GM19324 (cell line): ENCODE measurements at regions not wholly inside any gene's neighbourhood (a gene's known extent, or its start where the extent isn't known, plus 50 kb on each side); places are given as distances from the start of the nearest gene placed in this dataset.

Source experiments
- ATAC-seq: cut with Tn5 transposase; IDR thresholded peaks from one replicate; pipeline ENCODE4 v1.9.1; 2021; ENCODE audit warnings: mild to moderate bottlenecking, moderate library complexity; ENCODE audit not compliant: unreplicated experiment, low FRiP score

DNA sequence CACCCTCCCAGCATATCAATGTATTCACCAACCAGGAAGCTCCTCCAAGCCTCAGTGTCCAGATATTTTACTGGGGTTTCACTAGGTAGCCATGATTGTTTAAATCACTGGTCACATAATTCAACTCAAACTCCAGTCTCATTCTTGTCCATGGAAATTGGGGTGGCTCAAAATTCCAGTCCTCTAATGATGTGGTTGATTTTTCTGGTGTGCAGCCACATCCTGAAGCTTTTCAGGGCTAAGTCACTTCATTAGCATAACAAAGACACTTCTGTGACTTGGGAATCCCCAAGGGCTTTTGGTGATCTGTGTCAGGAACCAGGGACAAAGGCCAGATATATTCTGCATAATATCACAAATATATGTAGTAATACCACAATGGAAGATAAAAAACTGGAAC lies 786.9 kb upstream of the IGFBP3 start:
- no peak for ATAC-seq

DNA sequence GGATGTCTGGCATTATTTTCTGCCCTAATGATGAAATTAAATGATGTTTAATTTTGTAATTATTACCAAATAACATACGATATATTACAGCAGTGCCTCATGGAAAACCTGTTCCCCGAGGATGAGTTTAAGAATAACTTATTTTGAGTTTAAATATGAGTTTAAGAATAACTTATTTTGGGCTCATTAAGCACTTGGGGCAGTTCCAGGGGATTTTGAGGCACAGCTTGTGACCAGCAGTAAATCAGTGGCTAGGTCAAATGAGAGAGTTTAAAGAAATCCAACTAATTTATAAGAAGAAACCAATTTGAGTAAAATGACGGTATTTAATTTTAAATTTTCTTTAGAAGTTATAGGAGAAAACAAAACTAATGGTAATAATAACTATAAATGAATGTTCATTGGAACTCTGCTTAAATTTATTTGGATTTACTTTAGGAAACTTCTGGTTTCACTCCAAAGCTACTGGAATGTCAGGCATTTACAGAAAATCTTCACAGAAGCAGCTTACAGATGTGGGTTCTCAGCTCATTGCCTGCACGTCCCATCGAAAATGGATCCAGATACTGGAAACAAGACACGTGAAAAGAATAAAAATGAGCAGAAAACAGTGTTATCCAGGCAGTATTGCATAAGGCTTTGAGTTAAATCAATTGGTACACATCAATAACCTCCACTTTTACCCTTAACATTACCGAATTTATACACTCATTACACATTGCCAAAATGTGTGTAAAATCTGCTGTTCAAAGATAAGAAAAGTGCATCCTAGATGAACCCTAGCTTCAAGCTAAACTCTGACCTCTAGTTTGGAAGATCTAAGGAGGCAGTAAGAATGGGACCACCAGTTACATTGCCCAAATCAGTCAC lies 784.5 kb upstream of the IGFBP3 start:
- no peak for ATAC-seq

DNA sequence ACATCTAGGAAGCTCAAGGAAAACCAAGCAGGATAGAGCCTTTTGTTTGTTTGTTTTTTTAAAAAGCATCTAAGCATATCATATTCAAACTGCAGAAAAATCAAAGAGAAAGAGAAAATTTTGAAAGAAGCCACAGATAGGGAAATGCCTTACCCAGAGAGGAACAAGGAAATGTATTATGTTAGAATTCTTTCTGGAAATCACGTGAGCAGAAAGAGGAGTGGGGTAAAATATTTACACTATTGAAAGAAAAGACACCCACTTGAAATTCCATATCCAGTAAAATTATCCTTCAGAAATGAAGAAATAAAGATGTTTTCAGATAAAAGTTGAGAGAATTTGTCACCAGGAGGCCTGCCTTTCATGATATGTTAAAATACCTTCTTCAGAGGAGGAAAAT lies 775.7 kb upstream of the IGFBP3 start:
- no peak for ATAC-seq

DNA sequence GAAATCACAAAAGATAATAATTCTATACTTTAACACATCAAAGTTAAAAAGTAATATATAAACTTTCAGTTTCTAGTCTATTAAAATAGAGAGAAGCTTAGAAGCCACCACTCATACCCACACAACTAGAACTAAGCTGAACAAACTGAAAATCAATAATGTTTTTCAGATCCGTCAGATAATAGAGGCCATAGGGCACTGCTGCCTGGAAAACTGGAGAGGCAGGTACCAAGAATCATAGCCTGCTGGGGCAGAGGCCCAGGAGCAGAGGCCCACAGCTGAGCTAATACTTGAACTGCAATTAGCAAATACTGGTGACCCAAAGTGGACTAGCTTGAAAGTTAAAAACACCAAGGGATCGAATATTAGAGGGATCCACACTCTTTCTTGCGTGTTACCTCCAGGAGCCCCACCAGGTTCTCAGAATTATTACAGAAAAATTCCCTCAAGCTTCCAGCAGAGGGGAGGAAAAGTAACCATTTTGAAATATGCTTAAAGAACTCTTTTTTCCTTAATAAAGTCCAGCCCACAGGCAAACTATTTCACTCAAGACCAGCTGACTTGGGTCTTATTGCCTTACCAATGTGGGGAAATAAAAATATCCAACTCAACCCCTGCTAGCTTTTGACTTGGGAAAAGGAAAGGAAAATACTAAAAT lies 774.1 kb upstream of the IGFBP3 start:
- ATAC-seq: no peak

DNA sequence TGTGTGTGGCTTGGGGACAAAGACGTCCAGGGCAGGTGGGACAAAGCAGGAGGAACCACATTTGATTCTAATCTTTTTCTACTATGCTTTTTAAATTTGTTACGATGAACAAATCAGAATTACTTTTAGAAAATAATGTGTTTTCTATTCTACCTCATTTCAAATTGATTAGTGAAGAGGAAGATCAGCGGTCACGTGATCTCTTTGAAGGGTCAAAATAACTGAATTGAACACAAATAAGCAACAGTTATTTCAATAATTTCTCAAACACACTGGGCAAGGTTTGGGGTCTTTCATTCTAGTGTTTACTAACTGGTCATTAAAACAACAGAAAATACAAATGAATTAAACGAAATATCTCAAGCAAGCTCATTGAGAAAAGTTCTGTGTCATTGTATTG lies 773.0 kb upstream of the IGFBP3 start:
- no peak for ATAC-seq

DNA sequence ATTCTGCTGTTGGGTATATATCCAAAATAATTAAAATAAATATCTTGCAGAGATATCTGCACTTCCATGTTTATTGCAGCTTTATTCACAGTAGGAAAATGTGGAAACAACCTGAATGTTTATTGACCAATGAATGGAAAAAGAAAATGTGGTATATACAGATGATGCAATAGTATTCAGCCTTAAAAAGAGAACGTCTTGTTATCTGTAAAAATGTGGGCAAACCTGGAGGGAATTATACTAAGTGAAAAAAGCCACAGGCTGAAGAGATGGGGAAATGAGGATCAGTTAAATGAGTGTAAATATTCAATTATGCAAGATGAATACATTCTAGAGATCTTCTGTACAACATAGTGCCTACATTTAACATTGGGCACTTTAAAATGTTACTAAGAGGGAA lies 766.1 kb upstream of the IGFBP3 start:
- no peak for ATAC-seq

DNA sequence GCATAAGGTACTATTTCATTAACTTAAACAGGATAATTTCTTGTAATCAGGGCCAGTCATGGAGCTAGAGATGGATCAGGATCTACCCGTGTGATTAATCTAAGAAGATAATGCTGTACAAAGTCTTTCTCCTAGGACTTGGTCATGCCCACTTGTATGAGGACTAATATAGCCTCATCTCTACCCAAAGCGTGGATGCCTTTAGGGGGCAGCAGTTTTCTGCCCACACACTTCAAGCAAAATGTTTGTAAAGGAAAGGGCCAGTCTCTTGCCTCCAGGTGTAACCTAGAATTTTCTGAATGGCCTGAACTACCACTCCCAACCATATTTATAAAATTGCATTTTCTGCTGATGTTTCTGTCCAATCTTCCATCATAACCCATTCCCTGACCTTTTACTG lies 764.0 kb upstream of the IGFBP3 start:
- ATAC-seq: no peak

DNA sequence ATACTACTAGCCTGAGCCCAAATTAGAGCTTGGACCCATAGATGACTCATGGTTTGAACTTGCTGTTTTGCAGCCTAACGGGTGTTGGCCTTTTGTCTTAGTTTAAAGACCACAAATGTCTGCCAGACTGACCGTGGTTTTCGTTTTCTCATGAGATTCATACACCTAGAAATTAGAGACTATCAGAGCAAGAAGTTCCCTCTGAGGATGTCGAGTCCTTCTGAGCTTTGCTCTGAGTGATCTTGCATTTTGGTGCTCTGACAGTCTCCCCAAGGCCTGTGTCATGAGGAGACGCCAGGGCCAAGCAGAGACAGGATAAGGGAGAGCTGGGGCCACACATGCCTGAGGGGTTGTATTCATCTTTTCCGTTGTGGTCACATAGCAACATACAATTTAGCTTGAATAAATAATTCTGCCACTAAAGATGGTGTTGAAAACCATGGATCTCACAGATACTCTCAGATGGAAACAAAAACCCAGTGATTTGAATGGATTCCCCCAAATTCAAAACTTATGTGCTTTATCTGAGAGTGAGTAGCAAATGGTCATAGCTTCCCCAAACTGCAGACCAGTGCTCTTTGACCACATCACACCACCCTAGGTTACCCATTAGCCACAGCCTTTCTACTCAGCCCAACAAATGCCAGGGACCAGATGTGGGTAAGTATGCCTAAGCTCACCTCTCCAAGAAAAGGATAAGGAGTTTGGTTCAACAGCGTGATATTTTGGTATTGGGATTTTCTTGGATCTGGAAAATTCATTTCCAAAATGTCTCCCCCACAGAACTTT lies 762.0 kb upstream of the IGFBP3 start:
- ATAC-seq: peak; percentile 57

DNA sequence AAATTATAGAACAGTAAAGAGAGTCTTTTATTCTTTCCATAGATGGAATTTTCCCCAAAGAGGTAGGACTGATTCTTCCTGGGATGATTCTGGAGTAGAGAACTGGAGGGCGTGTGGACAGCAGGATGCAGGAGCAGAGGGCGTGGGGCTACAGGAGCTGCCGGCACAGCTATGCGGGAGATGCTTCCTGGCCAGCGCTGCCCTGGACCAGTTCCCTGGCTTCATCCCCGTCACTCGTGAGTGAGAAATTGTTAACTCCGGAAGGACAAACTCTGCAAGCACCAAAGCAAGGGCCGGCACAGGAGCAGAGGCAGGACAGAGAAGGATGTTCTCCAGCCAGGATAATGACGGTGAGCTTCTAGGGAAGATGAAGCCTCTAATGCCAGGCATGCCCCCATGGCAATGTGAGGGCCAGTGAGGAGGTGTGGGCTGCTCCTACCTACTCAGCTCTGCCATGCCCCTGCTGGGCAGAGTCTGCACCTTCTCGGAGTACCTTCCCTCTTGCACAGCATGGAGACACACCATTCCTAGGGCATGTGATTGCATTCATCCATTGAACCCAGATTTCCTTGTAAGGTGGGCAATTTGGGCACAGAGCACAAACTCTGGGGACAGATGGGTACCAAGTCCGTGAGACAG lies 760.9 kb upstream of the IGFBP3 start:
- ATAC-seq: no peak

DNA sequence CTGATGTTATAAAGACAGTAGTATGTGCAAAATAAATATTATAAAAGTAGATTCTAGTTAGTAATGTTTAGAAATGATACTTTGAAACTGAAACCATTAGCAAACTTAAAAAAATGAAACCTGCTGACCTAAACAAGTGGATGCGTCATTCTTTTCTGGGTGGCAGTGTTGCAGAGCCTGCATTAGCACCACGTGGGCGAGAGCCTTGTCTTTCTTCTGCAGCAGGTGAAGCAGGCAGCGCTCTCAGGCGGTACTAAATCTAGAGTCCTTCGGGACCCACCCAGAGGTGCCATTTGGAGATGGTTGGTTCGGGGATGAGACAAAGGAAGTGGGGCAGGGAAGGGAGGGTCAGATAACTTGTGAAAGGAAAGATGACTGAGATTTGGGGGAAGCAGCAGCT lies 759.1 kb upstream of the IGFBP3 start:
- peak; percentile 57 for ATAC-seq

DNA sequence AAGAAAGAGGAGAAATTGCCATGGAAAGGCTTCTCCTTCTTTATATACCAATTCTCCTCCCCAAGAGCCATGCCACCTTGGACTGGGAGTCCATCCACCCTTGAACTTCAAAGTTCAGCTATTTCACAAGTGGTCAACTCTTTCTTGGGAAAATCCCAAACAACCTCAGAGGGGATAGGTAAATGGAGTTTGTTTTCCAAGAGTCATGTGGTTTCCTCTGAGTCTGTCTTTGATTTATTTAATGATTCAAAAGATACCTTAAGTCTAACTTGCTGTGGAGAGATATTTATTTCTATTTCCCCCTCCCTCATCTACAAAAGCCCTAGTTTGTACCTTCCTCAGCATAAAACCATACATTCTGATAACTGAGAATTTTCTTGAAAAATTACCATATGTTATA lies 758.6 kb upstream of the IGFBP3 start:
- no peak for ATAC-seq

DNA sequence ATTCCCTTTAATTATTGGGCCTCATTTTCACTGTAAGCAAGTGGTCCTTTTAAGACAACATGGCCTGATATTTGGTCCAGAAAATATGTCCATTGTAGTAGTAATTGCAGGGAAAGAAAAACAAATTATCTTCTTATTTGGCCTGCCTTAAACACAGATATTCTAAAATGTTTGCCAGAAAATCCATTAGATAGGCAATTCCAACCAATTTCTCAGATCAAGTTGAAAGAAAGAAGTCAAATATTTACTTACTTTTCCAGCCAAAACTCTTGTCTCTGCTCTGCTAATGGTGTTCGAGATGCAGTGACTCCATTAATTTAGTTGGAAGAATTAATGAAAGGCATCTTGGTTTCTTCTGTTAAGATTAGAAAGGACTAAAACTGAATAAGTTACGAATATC lies 757.3 kb upstream of the IGFBP3 start:
- ATAC-seq: no peak

DNA sequence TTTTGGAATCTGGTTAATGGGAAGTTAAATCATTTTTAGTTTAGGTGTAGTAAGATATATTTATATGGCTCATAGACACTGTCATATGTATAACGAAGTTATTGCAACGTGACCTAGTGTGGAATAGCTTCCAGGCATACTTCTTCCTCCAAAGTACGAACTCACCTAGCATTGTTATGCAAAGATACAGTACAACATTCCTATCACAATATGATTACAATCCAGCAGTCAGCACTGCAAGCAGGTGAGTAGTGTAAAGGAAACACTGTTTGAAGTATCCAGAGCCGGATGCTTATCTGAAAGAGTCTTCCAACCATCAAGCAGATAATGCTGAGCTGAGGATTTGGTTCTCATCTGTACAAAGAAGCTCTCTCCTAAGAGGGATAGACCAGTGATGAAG lies 754.4 kb upstream of the IGFBP3 start:
- ATAC-seq: no peak

DNA sequence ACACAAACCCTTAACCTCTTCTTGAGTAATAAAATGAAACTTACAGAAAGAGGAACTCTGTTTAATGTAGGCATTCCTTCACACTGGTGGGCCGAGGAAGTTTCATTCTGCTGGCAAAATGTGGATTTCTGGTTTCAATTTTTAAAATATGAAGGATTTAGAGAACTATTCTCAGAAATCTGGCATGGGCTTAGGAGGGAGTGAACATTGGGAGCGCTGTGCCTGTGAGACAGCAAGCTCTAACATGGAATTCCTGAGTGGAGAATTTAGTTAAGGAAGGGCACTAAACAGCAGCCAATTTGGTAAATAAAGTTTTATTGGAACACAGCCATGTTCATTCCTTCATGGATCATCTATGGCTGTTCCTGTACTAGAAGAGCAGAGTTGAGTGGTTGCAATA lies 751.8 kb upstream of the IGFBP3 start:
- no peak for ATAC-seq

DNA sequence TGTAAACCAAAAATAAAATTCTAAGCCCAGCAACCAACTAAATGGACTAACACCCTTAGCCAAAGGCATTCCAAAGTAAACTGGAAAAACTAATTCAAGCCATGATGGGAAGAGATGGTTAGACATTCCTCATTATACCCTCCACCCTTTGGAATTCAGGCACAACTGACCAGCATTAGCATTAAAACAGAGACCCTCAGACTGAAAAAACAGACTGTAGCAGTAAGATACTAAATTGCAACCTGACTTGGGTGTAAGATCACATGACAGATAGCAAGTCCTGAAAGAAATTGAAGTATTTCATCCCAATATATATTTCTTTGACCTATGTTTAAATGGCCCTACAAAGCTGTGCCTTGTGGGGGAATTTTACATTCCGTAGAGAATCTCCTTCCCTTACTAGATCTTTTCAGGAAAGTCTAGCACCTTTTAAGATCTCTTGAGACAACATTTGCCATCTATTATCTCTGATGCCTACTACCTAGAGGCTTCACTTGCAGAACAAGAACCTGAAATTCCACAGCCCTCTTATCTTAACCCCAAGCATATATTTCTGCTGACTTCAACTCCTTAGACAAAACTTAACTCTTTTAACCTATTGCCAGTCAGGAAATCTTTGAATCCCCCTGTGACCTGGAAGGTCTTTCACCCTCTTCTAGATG lies 750.2 kb upstream of the IGFBP3 start:
- no peak for ATAC-seq

DNA sequence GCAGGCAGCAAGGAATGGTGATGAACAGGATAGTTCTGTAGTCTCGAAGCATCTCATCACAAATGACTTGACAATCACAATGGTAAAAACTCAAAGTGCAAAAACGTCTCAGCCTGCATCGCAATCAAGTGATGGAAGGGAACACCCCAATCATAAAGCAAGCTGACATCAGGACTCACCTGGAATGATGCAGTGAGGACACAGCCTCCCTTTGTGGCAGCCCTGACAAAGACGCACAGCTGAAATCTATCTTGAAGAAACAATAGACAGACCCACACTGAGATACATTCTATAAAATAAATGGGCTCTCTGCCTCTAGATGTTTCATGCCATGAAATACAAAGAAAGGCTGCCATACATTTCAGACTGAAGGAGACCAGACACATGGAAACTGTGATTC lies 748.0 kb upstream of the IGFBP3 start:
- ATAC-seq: no peak

DNA sequence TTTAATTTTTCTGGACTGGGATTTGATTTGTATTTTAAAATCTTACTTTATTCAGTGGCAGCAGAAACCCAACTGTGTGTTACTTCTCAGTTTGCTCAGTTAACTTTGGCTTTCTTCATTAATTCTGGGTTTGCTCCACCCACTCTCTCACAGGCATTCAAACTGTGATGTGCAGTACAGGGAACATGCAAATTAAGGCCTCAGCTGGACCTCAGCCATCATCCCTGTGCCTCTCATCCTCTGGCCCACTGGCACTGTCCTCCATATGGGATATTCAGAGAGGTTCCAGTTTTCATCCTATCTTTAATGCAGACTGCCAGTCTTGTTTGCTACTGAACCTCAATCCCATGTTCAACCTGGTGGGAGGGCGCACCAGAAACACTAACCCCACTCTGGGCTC lies 743.4 kb upstream of the IGFBP3 start:
- ATAC-seq: no peak

DNA sequence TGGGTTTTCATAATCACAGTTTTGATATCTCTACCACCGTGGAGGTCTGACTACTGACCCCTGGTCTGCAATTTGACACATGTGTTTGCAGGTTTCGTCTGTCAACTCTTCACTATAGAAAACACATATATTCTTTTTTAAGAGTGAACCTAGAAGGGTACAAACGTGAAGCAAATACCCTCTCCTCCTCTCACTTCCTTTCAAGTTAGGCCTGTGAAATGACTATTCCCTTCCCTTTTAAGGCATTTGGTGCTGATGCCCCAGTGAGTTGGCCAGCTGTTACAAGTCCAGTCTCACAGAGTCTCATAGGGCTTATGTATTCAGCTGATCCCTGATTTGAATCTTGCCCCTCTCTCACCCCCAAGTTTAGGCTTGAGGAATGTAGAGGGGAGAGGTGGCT lies 742.0 kb upstream of the IGFBP3 start:
- no peak for ATAC-seq

DNA sequence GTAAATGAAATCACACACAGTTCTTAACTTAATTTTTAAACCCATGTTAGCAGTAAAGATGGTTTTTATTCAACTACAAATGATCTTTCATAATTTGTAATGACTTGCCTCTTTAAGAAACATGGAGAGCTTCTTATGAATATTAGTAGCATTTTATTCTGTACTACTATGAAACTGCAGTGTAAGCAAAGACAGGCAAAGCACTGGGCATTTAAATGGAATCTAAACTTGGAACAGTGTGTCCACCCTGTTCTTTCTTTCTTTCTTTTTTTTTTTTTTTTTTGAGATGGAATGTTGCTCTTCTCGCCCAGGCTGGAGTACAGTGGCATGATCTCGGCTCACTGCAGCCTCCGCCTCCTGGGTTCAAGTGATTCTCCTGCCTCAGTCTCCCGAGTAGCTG lies 740.4 kb upstream of the IGFBP3 start:
- ATAC-seq: no peak

DNA sequence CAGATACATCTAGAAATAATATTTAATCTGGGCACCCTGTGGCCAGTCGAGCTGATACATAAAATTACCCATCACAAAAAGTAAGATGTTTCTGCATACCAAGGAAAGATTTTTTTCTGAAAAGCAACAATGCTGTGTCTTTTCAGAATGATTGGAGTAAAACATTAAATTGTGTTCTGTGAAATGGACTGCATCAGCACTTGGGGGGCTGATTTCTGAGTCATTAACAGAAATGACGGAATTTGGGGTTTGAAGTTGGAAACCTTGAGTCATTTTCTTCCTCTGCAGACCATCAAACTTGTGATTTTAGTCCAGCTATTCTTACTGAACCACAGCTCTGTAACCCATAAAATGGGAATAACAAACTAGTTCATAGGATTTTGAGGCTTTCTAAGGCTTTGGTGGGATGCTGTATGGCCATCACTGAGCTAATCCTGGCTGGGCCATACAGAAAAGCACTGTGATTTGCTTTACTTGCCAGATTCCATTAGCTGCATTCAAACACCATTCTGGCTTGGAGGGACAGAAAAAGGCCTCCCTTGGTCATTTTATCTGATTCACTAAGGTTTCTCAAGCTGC lies 739.4 kb upstream of the IGFBP3 start:
- ATAC-seq: no peak
